Fibroblast of lung (primary cell): ENCODE measurements at regions not wholly inside any gene's neighbourhood (a gene's known extent, or its start where the extent isn't known, plus 50 kb on each side); places are given as distances from the start of the nearest gene placed in this dataset.
A peak's percentile ranks its signal among the peaks of the same experiment; 100 is the strongest.

Experiments used
- DNase-seq, 2 donors: peaks; one replicate each; pipeline versions ENCODE4 v3.0.0 to v3.0.0-alpha.2; 2010; ENCODE audit warnings: low read depth in 2 of 2
- H2AFZ ChIP-seq: 2 replicates; pipeline ENCODE4 v1.5.1; 2012; ENCODE audit warnings: low read length, control low read depth, inconsistent platforms
- H3K27ac ChIP-seq: 2 replicates; pipeline ENCODE4 v1.5.1; 2011; ENCODE audit warnings: low read length, control low read depth; ENCODE audit not compliant: insufficient read depth
- H3K27me3 ChIP-seq: 2 replicates; pipeline ENCODE4 v1.5.1; 2011; ENCODE audit warnings: mild to moderate bottlenecking, low read length; ENCODE audit not compliant: control insufficient read depth, insufficient read depth
- H3K36me3 ChIP-seq: 2 replicates; pipeline ENCODE4 v1.5.1; 2011; ENCODE audit warnings: low read length; ENCODE audit not compliant: control insufficient read depth, insufficient read depth
- H3K4me1 ChIP-seq: 2 replicates; pipeline ENCODE4 v1.5.1; 2011; ENCODE audit warnings: low read length; ENCODE audit not compliant: control insufficient read depth, insufficient read depth; ENCODE audit errors: extremely low read depth
- H3K4me2 ChIP-seq: 2 replicates; pipeline ENCODE4 v1.5.1; 2011; ENCODE audit warnings: low read length, control low read depth; ENCODE audit not compliant: insufficient read depth; ENCODE audit errors: extremely low read depth
- H3K4me3 ChIP-seq, 4 experiments: fragments of 200-600 bp in 1 of 4; sonication (generic) in 1 of 4; replicated peaks in 1 of 4; 2 replicates each; pipeline ENCODE4 v1.5.1; 2011 to 2016; ENCODE audit warnings: low read length in 4 of 4, low read depth in 3 of 4, mild to moderate bottlenecking in 3 of 4, control low read depth in 2 of 4, inconsistent platforms in 1 of 4, mixed read lengths in 1 of 4; ENCODE audit not compliant: insufficient read depth in 1 of 4; ENCODE audit errors: control extremely low read depth in 1 of 4
- H3K79me2 ChIP-seq: 2 replicates; pipeline ENCODE4 v1.5.1; 2012; ENCODE audit warnings: mild to moderate bottlenecking, low read length, inconsistent platforms; ENCODE audit not compliant: control insufficient read depth, insufficient read depth
- H3K9ac ChIP-seq: 2 replicates; pipeline ENCODE4 v1.5.1; 2011; ENCODE audit warnings: mild to moderate bottlenecking, low read length, control low read depth; ENCODE audit not compliant: insufficient read depth
- H3K9me3 ChIP-seq: 2 replicates; pipeline ENCODE4 v1.5.1; 2012; ENCODE audit warnings: low read depth, low read length; ENCODE audit not compliant: control insufficient read depth, insufficient read depth
- H4K20me1 ChIP-seq: 2 replicates; pipeline ENCODE4 v1.5.1; 2011; ENCODE audit warnings: low read length; ENCODE audit not compliant: control insufficient read depth, insufficient read depth; ENCODE audit errors: extremely low read depth
- CTCF ChIP-seq, 2 donors: IDR thresholded peaks in 1 of 2; conservative IDR thresholded peaks in 1 of 2; 1 replicate in 1 of 2; 2 replicates in 1 of 2; pipeline ENCODE4 v1.5.1; 2011 to 2012; ENCODE audit warnings: low read length in 2 of 2, control low read depth in 1 of 2, inconsistent platforms in 1 of 2, low read depth in 1 of 2, mild to moderate bottlenecking in 1 of 2
- EZH2 ChIP-seq: IDR thresholded peaks from 2 replicates; pipeline ENCODE4 v1.5.1; 2012; ENCODE audit warnings: low read length, control low read depth, mild to moderate bottlenecking; ENCODE audit errors: missing control alignments

GRCh38 chr4:147029296-147029695 lies 83.6 kb upstream of the TTC29 start:
- Histone ChIP-seq H3K4me2 (no peak overlapping the region), H3K4me3 (no peak overlapping the region), H3K79me2 (no peaks in the 10 kb centered on the region), H3K27ac (no peak overlapping the region), H3K9ac (no peak overlapping the region), H3K36me3 (no peaks in the 10 kb centered on the region), H3K9me3 (no peaks in the 10 kb centered on the region), H3K4me1 (no peaks in the 10 kb centered on the region), H4K20me1 (no peaks in the 10 kb centered on the region), H3K27me3 (no peaks in the 10 kb centered on the region), H2AFZ (no peak overlapping the region)
- DNase-seq, result no peak
- TF ChIP-seq CTCF (conservative IDR thresholded peaks at IDR 0.05 in 1 of 2, IDR thresholded peaks at IDR 0.05 in 1 of 2; ENCODE audit: low read depth in 1 of 2, low read length in 2 of 2) (no peak), EZH2 (no peak)

- Histone ChIP-seq H3K9ac (no peak overlapping the region), H4K20me1 (no peaks in the 10 kb centered on the region), H3K4me2 (no peak overlapping the region), H3K4me3 (no peak overlapping the region), H3K27ac (no peak overlapping the region), H3K79me2 (no peaks in the 10 kb centered on the region), H3K36me3 (no peaks in the 10 kb centered on the region), H3K27me3 (no peaks in the 10 kb centered on the region), H3K4me1 (no peaks in the 10 kb centered on the region), H2AFZ (no peak overlapping the region), H3K9me3 (no peaks in the 10 kb centered on the region)
- peak; percentile 29 to 61 for DNase-seq
- TF ChIP-seq EZH2 (no peak), CTCF (conservative IDR thresholded peaks at IDR 0.05 in 1 of 2, IDR thresholded peaks at IDR 0.05 in 1 of 2; ENCODE audit: low read depth in 1 of 2, low read length in 2 of 2) (no peak)
These were observed 88.7 kb upstream of the TTC29 start for GRCh38 chr4:147034372-147034771.

GRCh38 chr4:147037069-147037468 lies 91.4 kb upstream of the TTC29 start:
- no peaks in the 10 kb centered on the region for H3K79me2 ChIP-seq
- H3K4me3 ChIP-seq, result no peak overlapping the region
- H3K27ac ChIP-seq, result no peak overlapping the region
- H3K9me3 ChIP-seq, result no peaks in the 10 kb centered on the region
- TF ChIP-seq CTCF (conservative IDR thresholded peaks at IDR 0.05 in 1 of 2, IDR thresholded peaks at IDR 0.05 in 1 of 2; ENCODE audit: low read depth in 1 of 2, low read length in 2 of 2) (no peak), EZH2 (no peak)
- H3K9ac ChIP-seq, result no peak overlapping the region
- no peaks in the 10 kb centered on the region for H4K20me1 ChIP-seq
- H3K4me2 ChIP-seq, result no peak overlapping the region
- no peak overlapping the region for H2AFZ ChIP-seq
- no peaks in the 10 kb centered on the region for H3K27me3 ChIP-seq
- no peak for DNase-seq
- no peaks in the 10 kb centered on the region for H3K36me3 ChIP-seq
- H3K4me1 ChIP-seq, result no peaks in the 10 kb centered on the region
